GM21515 (cell line): ENCODE measurements at regions not wholly inside any gene's neighbourhood (a gene's known extent, or its start where the extent isn't known, plus 50 kb on each side); places are given as distances from the start of the nearest gene placed in this dataset.
"Not testable (repeated sequence)": the region's sequence is repeated elsewhere in the genome, so short reads cannot be mapped to it uniquely, and the experiment has no call there.

Experiments used
- ATAC-seq: cut with Tn5 transposase; IDR thresholded peaks from one replicate; pipeline ENCODE4 v1.9.1; 2021; ENCODE audit not compliant: unreplicated experiment

- no peak for ATAC-seq
Measured at GRCh38 chr4:23038626-23039491, 346.1 kb downstream of the GBA3 start.

GRCh38 chr4:23036921-23037495 lies 344.3 kb downstream of the GBA3 start:
- no peak for ATAC-seq

- ATAC-seq = no peak
Measured at GRCh38 chr4:23036503-23036902, 343.8 kb downstream of the GBA3 start.

GRCh38 chr4:23035521-23036056 lies 342.9 kb downstream of the GBA3 start:
- ATAC-seq = no peak

GRCh38 chr4:23034731-23035130 lies 342.0 kb downstream of the GBA3 start:
- ATAC-seq = no peak

- no peak for ATAC-seq
Measured at GRCh38 chr4:23033796-23034195, 341.1 kb downstream of the GBA3 start.

GRCh38 chr4:23028875-23029274 lies 336.1 kb downstream of the GBA3 start:
- ATAC-seq = no peak

GRCh38 chr4:23023666-23024065 lies 330.9 kb downstream of the GBA3 start:
- ATAC-seq = no peak

- ATAC-seq = no peak
Measured at GRCh38 chr4:23023121-23023520, 330.4 kb downstream of the GBA3 start.

GRCh38 chr4:23022032-23022431 lies 329.3 kb downstream of the GBA3 start:
- ATAC-seq = no peak

- ATAC-seq = no peak
Measured at GRCh38 chr4:23021040-23021439, 328.3 kb downstream of the GBA3 start.

GRCh38 chr4:23020399-23020798 lies 327.7 kb downstream of the GBA3 start:
- not testable (repeated sequence) for ATAC-seq

GRCh38 chr4:23016981-23017380 lies 324.2 kb downstream of the GBA3 start:
- ATAC-seq = no peak

GRCh38 chr4:23015821-23016220 lies 323.1 kb downstream of the GBA3 start:
- ATAC-seq = no peak

- ATAC-seq = no peak
Measured at GRCh38 chr4:23009093-23009492, 316.4 kb downstream of the GBA3 start.

GRCh38 chr4:23006756-23007155 lies 314.0 kb downstream of the GBA3 start:
- no peak for ATAC-seq

- no peak for ATAC-seq
Measured at GRCh38 chr4:23005691-23006090, 313.0 kb downstream of the GBA3 start.

GRCh38 chr4:23001478-23001877 lies 308.7 kb downstream of the GBA3 start:
- ATAC-seq = no peak

GRCh38 chr4:22999419-22999818 lies 306.7 kb downstream of the GBA3 start:
- ATAC-seq = no peak

- ATAC-seq = no peak
Measured at GRCh38 chr4:22997358-22998224, 304.9 kb downstream of the GBA3 start.

- ATAC-seq = no peak
Measured at GRCh38 chr4:22991576-22991975, 298.8 kb downstream of the GBA3 start.
